Astrocyte (in vitro differentiated cells and primary cell): ENCODE measurements at regions not wholly inside any gene's neighbourhood (a gene's known extent, or its start where the extent isn't known, plus 50 kb on each side); places are given as distances from the start of the nearest gene placed in this dataset.

ENCODE experiments used
- EZH2 ChIP-seq: IDR thresholded peaks from 2 replicates; pipeline ENCODE4 v1.6.1; 2012; ENCODE audit warnings: mild to moderate bottlenecking, low read length, inconsistent platforms; ENCODE audit not compliant: insufficient read depth
- TF ChIP-seq, protein P1 (sequence below): IDR thresholded peaks from 2 replicates; pipeline ENCODE4 v1.5.1; 2011; ENCODE audit warnings: low read depth, mild to moderate bottlenecking, inconsistent platforms, low read length, moderate library complexity; ENCODE audit not compliant: insufficient read depth

DNA sequence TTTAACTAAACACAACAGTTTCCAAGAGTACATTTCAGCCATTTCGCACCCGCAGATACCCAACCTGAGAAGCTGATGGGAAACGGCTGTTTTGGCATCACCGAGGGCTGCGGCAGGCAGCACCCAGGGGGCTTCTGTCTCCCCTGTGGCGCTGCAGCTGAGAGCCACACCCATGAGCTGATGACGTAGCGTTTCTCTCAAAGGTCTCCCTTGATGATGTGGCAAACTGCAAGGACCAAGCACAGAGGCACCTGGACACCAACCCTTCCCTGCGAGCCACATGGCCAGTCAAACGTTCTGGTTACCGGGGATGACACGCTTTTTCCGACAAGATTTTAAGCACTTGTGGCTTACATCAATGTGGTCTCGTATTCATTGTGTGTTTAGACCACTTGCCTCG is 150.8 kb upstream of the ERG start:
- no peak for TF ChIP-seq EZH2
- TF ChIP-seq, protein P1, sequence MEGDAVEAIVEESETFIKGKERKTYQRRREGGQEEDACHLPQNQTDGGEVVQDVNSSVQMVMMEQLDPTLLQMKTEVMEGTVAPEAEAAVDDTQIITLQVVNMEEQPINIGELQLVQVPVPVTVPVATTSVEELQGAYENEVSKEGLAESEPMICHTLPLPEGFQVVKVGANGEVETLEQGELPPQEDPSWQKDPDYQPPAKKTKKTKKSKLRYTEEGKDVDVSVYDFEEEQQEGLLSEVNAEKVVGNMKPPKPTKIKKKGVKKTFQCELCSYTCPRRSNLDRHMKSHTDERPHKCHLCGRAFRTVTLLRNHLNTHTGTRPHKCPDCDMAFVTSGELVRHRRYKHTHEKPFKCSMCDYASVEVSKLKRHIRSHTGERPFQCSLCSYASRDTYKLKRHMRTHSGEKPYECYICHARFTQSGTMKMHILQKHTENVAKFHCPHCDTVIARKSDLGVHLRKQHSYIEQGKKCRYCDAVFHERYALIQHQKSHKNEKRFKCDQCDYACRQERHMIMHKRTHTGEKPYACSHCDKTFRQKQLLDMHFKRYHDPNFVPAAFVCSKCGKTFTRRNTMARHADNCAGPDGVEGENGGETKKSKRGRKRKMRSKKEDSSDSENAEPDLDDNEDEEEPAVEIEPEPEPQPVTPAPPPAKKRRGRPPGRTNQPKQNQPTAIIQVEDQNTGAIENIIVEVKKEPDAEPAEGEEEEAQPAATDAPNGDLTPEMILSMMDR, result no peak
